Thyroid gland (tissue), 4 donors: ENCODE measurements at regions not wholly inside any gene's neighbourhood (a gene's known extent, or its start where the extent isn't known, plus 50 kb on each side); places are given as distances from the start of the nearest gene placed in this dataset.
"Not testable (repeated sequence)": the region's sequence is repeated elsewhere in the genome, so short reads cannot be mapped to it uniquely, and the experiment has no call there.

ENCODE experiments used
- DNase-seq, 2 donors: peaks; one replicate each; pipeline ENCODE4 v3.0.0-alpha.2; 2019
- H3K27ac ChIP-seq, 3 donors: fragments of 200-600 bp; sonication (generic); 1 replicate in 2 of 3; 2 replicates in 1 of 3; pipeline ENCODE4 v1.5.1; 2016 to 2019; ENCODE audit warnings: mild to moderate bottlenecking in 1 of 3, moderate library complexity in 1 of 3
- H3K27me3 ChIP-seq: fragments of 200-600 bp; sonication (generic); one replicate; pipeline ENCODE4 v1.5.1; 2019
- H3K36me3 ChIP-seq, 2 donors: fragments of 200-600 bp; sonication (generic); one replicate each; pipeline ENCODE4 v1.5.1; 2016 to 2019
- H3K4me1 ChIP-seq, 2 donors: fragments of 200-600 bp; sonication (generic); one replicate each; pipeline ENCODE4 v1.5.1; 2017 to 2019
- H3K4me3 ChIP-seq, 3 donors: fragments of 200-600 bp; sonication (generic); replicated peaks in 1 of 3; 1 replicate in 2 of 3; 2 replicates in 1 of 3; pipeline ENCODE4 v1.5.1; 2016; ENCODE audit warnings: mild to moderate bottlenecking in 1 of 3
- H3K9me3 ChIP-seq: fragments of 200-600 bp; sonication (generic); one replicate; pipeline ENCODE4 v1.5.1; 2017
- CTCF ChIP-seq, 6 experiments: fragments of 200-600 bp in 3 of 6; fragments of 450-650 bp in 3 of 6; sonication (generic) in 3 of 6; IDR thresholded peaks; one replicate each; pipeline ENCODE4 v1.5.1; 2016 to 2019; ENCODE audit warnings: antibody characterized with exemption in 6 of 6, mild to moderate bottlenecking in 2 of 6, inconsistent platforms in 1 of 6, moderate library complexity in 1 of 6
- POLR2A ChIP-seq, 2 donors: fragments of 450-650 bp; IDR thresholded peaks; one replicate each; pipeline ENCODE4 v1.6.1; 2017; ENCODE audit warnings: antibody characterized with exemption in 2 of 2, mild to moderate bottlenecking in 2 of 2, moderate library complexity in 1 of 2
- WGBS, 2 donors: methylation state at CpG; one replicate each; pipeline ENCODE4 v1.1.5; 2017; 5-methylcytosine and 5-hydroxymethylcytosine counted together
- intact Hi-C: fragments of 100-400 bp; cut with DNase I; formaldehyde crosslinking; loops from one replicate; pipeline ENCODE4 v1.15.1; 2023

- H3K27me3 ChIP-seq, result no peaks in the 10 kb centered on the region
- TF ChIP-seq POLR2A (IDR thresholded peaks at IDR 0.05) (no peak), CTCF (IDR thresholded peaks at IDR 0.05) (no peak)
- DNase-seq, result no peak
- no peak overlapping the region for H3K4me3 ChIP-seq
- no peaks in the 10 kb centered on the region for H3K36me3 ChIP-seq
- H3K27ac ChIP-seq, result no peak overlapping the region
- no peaks in the 10 kb centered on the region for H3K9me3 ChIP-seq
- intact Hi-C loops, result no loop called here
- no peaks in the 10 kb centered on the region for H3K4me1 ChIP-seq
- WGBS, 2 donors, result 89 to 91% methylated on average over 5 of the region's 5 CpGs
These were observed 311.3 kb downstream of the C12orf75 start for GRCh38 chr12:105641749-105642148.

- WGBS, 2 donors, result 82 to 86% methylated on average over 5 of the region's 5 CpGs
- no peaks in the 10 kb centered on the region for H3K27me3 ChIP-seq
- H3K36me3 ChIP-seq, result no peaks in the 10 kb centered on the region
- DNase-seq, result no peak
- no peak overlapping the region for H3K27ac ChIP-seq
- intact Hi-C loops, result no loop called here
- H3K4me1 ChIP-seq, result no peaks in the 10 kb centered on the region
- H3K4me3 ChIP-seq, result no peak overlapping the region
- TF ChIP-seq POLR2A (IDR thresholded peaks at IDR 0.05) (no peak), CTCF (IDR thresholded peaks at IDR 0.05) (no peak)
- no peaks in the 10 kb centered on the region for H3K9me3 ChIP-seq
These were observed 314.3 kb downstream of the C12orf75 start for GRCh38 chr12:105644770-105645169.

- no peaks in the 10 kb centered on the region for H3K4me1 ChIP-seq
- no peak for DNase-seq
- no peak overlapping the region for H3K4me3 ChIP-seq
- intact Hi-C loops, result no loop called here
- TF ChIP-seq CTCF (IDR thresholded peaks at IDR 0.05) (no peak), POLR2A (IDR thresholded peaks at IDR 0.05) (no peak)
- 93 to 94% methylated on average over 1 of the region's 1 CpG for WGBS, 2 donors
- H3K9me3 ChIP-seq, result no peaks in the 10 kb centered on the region
- no peaks in the 10 kb centered on the region for H3K36me3 ChIP-seq
- H3K27ac ChIP-seq, result no peak overlapping the region
- no peaks in the 10 kb centered on the region for H3K27me3 ChIP-seq
These were observed 324.1 kb downstream of the C12orf75 start for GRCh38 chr12:105654606-105655005.

- H3K36me3 ChIP-seq, result no peaks in the 10 kb centered on the region
- TF ChIP-seq POLR2A (IDR thresholded peaks at IDR 0.05) (no peak), CTCF (IDR thresholded peaks at IDR 0.05) (no peak)
- H3K9me3 ChIP-seq, result no peaks in the 10 kb centered on the region
- no peaks in the 10 kb centered on the region for H3K27me3 ChIP-seq
- 52 to 65% methylated on average over 2 of the region's 2 CpGs for WGBS, 2 donors
- intact Hi-C loops, result no loop called here
- DNase-seq, result no peak
- peak overlapping the region in 1 of 3 donors; percentile 21 for H3K27ac ChIP-seq
- no peaks in the 10 kb centered on the region for H3K4me1 ChIP-seq
- H3K4me3 ChIP-seq, result no peak overlapping the region
These were observed 327.9 kb downstream of the C12orf75 start for GRCh38 chr12:105658389-105658788.

GRCh38 chr12:105659355-105660075 is 329.0 kb downstream of the C12orf75 start:
- Histone ChIP-seq H3K27ac (no peak overlapping the region), H3K36me3 (no peaks in the 10 kb centered on the region), H3K4me1 (no peaks in the 10 kb centered on the region), H3K27me3 (no peaks in the 10 kb centered on the region), H3K4me3 (no peak overlapping the region), H3K9me3 (no peaks in the 10 kb centered on the region)
- DNase-seq, result no peak
- WGBS, 2 donors, result 71 to 76% methylated on average over 2 of the region's 2 CpGs
- TF ChIP-seq CTCF (IDR thresholded peaks at IDR 0.05) (no peak), POLR2A (IDR thresholded peaks at IDR 0.05) (no peak)
- intact Hi-C loops, result no loop called here

GRCh38 chr12:105664765-105665164 is 334.3 kb downstream of the C12orf75 start:
- H3K4me3 ChIP-seq, H3K36me3 ChIP-seq, DNase-seq, intact Hi-C loops, H3K27me3 ChIP-seq, H3K27ac ChIP-seq, H3K4me1 ChIP-seq, H3K9me3 ChIP-seq: not testable (repeated sequence)
- 95 to 96% methylated on average over 1 of the region's 1 CpG for WGBS, 2 donors
